Erythroblast (primary cell): ENCODE measurements at regions not wholly inside any gene's neighbourhood (a gene's known extent, or its start where the extent isn't known, plus 50 kb on each side); places are given as distances from the start of the nearest gene placed in this dataset.

Experiments used
- DNase-seq, 2 experiments: peaks; one replicate each; lab custom pipeline; 2025; lab: John Stamatoyannopoulos, UW
- GATA1 ChIP-seq: IDR thresholded peaks from 2 replicates; pipeline ENCODE4 v1.6.1; 2011; ENCODE audit warnings: low read depth, mild to moderate bottlenecking, control low read depth, low read length, moderate library complexity
- POLR2A ChIP-seq: IDR thresholded peaks from 2 replicates; pipeline ENCODE4 v1.6.1; 2011; ENCODE audit warnings: mild to moderate bottlenecking, low read length

- TF ChIP-seq POLR2A (no peak), GATA1 (no peak)
- DNase-seq = no peak
Measured at GRCh38 chr1:116855773-116856201, 53.9 kb upstream of the PTGFRN start.

GRCh38 chr1:116856312-116856711 lies 53.4 kb upstream of the PTGFRN start:
- no peak for DNase-seq
- TF ChIP-seq POLR2A = no peak
- no peak for TF ChIP-seq GATA1

- no peak for DNase-seq
- TF ChIP-seq POLR2A (no peak), GATA1 (no peak)
Measured at GRCh38 chr1:116857092-116857491, 52.6 kb upstream of the PTGFRN start.
